Smooth muscle cell of the brain vasculature (primary cell): ENCODE measurements at regions not wholly inside any gene's neighbourhood (a gene's known extent, or its start where the extent isn't known, plus 50 kb on each side); places are given as distances from the start of the nearest gene placed in this dataset.

ENCODE experiments used
- DNase-seq: peaks from one replicate; pipeline ENCODE4 v3.0.0-alpha.2; 2012; ENCODE audit warnings: low read depth, low spot score

GRCh38 chr10:113415246-113415645 lies 137.6 kb upstream of the HABP2 start:
- no peak for DNase-seq

- no peak for DNase-seq
Observed at GRCh38 chr10:113420057-113420732, 132.7 kb upstream of the HABP2 start.

DNA sequence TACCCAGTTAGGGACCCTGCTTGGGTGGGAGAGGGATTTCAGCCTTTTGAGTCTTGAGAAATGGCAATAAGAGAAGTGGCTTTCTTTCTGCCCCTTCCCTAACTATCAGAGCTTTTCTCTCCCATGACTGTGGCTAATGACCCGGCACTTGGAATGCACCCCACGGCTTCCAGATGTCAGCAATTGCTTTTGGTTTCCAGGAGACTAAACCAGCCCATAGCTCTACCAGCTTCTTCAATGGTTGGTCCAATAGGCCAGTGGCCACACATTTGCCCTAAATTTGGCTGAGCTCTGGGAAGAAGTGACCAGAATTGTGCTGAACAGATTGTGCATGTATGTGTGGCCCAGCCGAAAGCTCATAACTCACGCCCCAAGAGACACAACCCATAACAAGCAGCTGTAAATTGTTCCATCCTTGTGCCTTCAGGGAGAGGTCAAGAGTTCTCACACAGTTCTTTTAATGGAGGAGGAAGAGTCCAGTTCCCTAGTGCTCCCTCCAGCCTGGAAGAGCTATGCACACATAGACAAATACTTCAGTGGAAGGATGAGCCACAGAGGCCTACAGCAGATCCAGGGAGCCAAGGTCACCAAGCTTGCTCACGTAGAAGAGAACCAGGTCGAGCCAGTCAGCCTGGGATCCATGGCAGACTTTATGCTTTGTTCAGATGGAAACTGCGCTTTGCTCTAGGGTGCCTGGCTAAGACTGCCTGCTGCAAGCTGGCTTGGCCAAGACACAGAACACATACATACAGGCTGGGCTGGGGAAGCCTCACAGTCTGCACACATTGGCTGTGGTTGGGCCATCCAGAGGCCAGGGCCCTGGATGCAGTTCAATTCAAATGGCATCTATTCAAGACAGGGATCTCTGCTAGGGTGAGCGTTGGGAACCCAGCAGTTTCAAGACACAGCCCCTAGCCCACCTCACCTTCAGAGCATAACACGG lies 131.8 kb upstream of the HABP2 start:
- no peak for DNase-seq

- DNase-seq: no peak
Observed at GRCh38 chr10:113422371-113422770, 130.5 kb upstream of the HABP2 start.

GRCh38 chr10:113423981-113424721 lies 128.7 kb upstream of the HABP2 start:
- DNase-seq: no peak

GRCh38 chr10:113425008-113425407 lies 127.8 kb upstream of the HABP2 start:
- no peak for DNase-seq

GRCh38 chr10:113425541-113425951 lies 127.3 kb upstream of the HABP2 start:
- DNase-seq: peak; percentile 23

DNA sequence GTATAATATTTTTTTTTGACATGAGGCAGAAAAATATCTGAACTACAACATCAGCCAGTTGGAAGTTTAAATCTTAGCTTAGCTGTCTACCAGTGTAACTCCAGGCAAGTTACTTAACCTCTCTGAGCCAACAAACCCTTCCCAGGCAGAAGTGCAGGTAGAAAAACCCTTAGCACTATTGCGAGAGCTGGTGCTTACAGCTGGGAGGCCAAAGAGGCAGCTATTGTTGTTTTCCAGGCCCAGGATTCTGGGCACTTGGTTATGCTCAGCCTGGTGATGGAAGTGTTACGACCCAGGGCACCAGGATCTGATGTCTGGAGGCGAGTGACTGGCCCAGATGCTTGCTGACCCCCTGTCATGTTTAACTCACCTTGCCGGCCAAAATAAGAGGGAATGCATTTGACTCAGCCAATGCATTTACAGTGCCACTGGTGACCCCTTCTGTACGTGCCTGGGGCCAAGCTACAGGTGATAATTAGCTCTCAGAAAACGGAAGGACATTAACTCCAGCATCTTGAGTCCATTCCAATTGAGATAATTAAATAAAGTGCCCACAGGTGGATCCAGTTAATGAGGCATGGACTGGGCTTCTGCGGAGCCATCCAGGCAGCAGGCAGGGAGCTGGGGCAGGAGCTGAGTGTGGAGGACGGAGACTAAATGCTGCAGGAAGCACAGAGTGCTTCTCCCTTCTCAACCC lies 126.5 kb upstream of the HABP2 start:
- no peak for DNase-seq

GRCh38 chr10:113427236-113427735 lies 125.6 kb upstream of the HABP2 start:
- no peak for DNase-seq

- no peak for DNase-seq
Observed at GRCh38 chr10:113427811-113428558, 124.9 kb upstream of the HABP2 start.

DNA sequence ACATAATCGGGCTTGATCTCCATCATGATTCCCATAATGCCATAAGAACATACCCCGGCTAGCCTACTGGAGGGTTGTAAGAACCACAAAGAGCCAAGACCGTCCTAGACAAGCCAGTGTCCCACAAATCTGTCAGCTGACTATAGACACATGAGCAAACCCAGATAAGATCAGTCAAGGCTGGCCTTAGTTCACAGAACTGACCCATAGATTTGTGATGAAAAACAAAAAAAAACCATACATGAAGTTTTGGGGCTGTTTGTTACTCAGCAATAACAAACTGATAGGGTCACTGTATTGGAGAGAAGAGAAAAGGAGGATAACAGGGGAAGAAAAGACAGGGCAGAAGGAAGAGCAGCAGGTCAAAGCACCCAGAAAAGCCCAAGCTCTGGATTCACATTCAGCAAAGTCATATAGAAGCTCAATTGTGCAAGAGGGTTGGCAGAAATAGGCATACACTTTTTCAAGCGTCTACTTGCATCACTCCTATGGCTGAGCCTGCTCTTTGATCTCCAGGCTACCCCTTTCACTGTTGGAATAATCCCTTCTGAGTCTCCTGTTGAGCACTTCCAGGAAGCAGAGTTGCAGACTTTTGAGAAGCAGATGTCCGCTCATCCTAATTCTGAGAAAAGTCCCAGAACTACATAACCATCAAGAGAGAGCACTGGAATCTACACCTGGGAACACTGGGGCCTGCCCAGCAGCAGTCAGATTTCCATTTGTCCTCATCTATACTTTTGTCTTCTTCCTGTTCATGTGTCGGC lies 122.0 kb upstream of the HABP2 start:
- DNase-seq: no peak

DNA sequence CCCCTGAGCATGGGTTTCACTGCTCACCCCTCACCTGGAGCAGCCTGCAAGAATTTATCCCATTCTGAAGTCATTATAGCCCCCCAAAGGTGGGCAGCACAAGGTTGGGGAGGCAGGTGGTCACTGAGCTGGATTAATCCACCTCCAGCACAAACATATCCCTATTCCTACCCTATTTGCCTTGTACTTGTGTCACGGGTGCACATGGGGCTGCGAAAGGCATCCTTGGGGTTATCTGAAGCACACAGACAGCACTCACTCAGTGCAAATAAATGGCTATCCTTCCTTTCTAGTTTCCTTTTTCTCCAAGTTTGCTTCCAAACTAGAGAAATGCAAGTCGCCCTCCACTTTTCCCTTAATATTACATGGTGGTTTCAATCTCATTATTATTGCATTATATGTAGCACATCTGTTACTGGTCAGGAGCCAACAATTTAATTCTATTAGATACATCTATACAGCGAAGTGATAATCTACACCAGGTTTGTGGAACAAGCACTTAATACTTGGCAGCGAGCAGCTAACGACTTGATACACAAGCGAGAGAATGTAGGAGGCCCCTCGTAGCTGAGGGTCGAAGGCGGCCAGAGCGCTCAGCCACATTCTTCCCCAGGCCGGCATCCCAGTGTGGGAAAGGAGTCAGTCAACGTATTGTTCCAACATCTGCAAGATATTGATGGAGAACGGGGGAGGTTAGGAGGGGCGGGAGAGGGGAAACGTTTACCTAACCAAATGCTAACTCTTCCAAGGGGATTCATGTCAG lies 121.3 kb upstream of the HABP2 start:
- DNase-seq: no peak

- DNase-seq: no peak
Observed at GRCh38 chr10:113433711-113434110, 119.1 kb upstream of the HABP2 start.

DNA sequence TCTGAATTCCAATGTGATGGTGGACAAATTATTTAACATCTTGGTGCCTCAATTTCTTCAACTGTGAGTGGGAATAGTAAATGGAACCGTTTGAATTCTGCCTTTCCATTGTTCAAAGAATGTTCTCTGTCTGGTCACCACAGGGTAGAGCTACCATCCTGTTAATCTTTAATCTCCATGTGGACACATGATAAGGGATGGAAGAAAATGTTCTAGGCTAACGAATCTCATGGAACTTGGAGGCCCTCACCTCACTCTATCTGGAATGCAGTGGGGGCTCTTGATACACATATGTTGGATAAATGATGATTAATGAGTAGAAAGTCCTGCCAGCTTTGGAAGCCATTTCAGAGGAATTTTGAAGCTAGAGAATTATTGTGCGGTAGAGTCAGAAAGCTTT lies 118.5 kb upstream of the HABP2 start:
- no peak for DNase-seq

DNA sequence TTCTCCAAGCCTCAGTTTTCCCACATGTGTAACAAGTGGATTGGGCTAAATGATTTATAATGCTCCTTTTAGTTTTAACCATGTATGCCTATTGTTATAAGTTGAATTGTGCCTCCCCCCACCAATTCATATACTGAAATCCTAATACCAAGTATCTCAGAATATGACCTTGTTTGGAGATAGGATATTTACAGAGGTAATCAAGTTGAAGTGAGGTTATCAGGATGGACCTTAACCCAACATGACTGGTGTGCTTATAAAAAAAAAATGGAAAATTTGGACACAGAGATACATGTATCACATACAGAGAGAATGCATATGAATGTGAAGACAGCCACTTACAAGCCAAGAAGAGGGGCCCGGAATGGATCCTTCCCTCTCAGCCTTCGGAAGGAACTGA lies 117.9 kb upstream of the HABP2 start:
- no peak for DNase-seq

- DNase-seq: no peak
Observed at GRCh38 chr10:113435881-113436280, 117.0 kb upstream of the HABP2 start.

- DNase-seq: no peak
Observed at GRCh38 chr10:113436851-113437250, 116.0 kb upstream of the HABP2 start.

DNA sequence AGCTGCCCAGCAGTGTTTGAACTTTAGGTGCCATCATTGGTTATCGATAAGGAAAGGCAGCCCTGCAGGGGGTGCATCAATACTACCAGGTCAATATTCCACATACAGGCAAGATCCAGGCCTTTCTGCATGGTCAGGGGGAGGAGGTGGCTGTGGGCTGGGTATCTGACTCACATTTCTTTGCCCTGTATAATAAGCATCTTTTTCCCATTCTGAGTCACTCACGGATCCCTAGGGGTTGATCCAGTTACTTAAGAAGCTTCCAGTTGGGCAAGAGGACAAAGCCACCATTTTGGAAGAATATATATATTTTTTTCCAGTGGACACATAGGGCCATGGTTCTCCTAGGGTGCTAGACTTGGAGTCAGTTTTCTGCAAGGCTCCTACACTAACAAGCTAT lies 114.2 kb upstream of the HABP2 start:
- no peak for DNase-seq

GRCh38 chr10:113441220-113441619 lies 111.6 kb upstream of the HABP2 start:
- DNase-seq: no peak
